Pons (tissue), 1 donor: ENCODE measurements at regions not wholly inside any gene's neighbourhood (a gene's known extent, or its start where the extent isn't known, plus 50 kb on each side); places are given as distances from the start of the nearest gene placed in this dataset.
A peak's percentile ranks its signal among the peaks of the same experiment; 100 is the strongest.

ENCODE experiments used
- DNase-seq: peaks from one replicate; pipeline ENCODE4 v3.0.0-alpha.2; 2016; ENCODE audit warnings: low spot score

DNA sequence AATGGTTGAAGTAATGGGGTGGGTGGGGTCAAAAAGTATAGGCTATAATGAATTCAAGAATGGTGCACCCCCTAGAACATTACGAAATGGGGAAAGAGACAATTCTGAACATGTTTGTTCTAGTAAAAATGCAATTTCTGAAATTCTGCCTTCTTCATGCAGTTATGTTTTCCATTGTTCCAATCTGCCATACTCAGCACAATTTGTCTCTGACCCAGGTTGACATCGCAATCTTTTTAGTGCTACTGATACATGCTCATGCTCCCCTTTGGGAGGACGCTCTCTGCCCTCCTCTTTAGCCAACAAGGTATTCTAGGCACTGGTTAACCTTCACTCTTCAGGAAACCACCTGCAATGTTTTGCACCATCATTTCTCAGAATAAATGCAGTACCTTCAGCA, 1303.9 kb upstream of the PIK3C3 start:
- DNase-seq = no peak

DNA sequence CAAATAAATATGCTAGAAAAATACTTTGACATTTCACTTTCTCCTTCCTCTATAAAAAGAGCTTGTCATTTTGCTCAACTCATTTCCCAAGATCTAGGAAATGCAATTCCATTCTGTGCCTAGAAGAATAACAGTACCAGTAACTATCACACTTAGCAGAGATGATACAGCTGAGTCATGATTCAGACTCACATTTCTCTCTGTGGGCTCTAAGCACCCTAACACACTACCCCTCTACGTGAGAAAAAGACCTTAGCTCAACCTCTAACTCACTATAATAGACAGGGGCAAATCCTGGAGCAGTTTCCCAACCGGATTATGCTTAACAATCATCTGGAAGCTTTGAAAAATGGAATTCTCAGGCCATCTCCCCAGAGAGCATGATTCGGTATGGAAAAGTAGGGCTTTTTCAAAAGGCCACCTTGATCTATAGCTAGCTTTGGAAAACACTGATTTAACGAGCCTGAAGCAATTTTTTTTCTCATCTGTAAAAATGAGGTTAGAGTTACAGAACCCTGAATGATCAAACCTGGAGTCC, 1312.3 kb upstream of the PIK3C3 start:
- DNase-seq = no peak

DNA sequence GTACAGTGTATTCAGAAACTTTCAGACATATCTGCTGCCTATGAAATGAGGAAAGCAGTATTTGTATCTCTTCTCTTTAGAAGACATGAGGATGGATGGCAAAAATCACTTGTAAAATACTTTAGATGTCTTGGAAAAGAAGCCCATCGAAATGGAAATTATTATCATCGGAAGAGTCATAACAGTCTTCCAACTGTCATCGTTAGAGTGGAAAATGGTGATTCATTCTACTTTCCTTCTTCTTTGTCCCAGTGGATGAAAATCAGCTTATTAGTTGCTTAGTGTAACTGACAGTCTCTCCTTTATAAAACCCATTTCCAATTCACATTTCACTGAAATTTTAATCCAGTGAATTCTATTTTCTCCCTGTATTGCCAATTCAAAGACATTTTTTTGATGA, 1323.7 kb upstream of the PIK3C3 start:
- no peak for DNase-seq

DNA sequence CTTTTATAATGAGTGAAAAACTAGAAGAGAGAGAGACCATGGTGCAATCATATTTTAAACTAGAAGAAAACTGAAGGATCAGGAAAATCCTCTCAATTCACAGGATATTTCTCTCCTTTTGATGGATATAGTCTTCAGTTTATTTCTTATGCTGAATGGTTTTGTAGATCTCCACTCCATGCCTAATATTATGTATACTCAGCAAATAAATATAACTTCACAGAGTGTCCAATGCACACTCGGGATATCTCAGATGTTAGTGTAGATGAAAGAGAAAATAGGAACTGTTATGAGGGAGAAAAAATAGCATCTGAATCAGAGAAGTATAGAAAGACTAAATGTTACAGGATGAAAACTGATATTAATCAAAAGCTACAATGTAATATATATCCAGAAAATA, 1324.5 kb upstream of the PIK3C3 start:
- DNase-seq = no peak

DNA sequence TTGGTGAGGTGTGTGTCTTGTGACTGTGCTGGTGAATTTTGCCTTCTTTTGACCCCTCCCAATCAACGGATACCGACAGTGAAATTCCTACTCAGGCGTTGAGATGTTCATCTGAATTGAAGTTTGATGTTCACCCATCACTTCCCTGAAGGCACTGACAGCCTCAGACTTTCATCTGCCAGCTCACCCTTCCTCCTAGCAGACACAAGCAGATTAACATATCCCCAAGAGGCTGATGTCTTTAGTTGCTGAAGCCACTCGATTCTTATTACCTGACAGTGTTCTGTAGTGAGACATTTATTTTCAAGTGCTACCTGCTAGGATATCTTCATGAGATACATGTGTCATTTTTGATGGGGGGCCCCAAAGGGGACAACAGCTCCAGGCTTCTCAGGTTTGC, 1330.1 kb upstream of the PIK3C3 start:
- DNase-seq = no peak

DNA sequence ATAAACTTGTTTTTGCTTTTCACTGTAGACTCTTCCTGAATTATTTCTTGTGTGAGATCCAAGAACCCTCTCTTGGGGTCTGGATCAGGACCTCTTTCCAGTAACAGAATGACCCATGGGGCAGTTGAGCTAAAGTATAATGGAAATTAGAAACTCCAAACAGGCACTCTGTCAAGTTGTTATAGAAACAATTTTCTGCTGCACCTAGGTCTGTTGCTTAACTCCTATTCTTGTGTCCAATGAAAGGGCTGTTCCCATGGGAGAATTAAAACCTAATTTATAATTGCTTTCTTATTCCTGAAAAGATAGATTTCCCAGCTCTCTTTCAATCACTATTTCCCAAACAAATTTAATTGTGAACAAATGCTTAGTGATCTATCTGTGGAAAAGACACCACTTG, 1341.3 kb upstream of the PIK3C3 start:
- DNase-seq = no peak

DNA sequence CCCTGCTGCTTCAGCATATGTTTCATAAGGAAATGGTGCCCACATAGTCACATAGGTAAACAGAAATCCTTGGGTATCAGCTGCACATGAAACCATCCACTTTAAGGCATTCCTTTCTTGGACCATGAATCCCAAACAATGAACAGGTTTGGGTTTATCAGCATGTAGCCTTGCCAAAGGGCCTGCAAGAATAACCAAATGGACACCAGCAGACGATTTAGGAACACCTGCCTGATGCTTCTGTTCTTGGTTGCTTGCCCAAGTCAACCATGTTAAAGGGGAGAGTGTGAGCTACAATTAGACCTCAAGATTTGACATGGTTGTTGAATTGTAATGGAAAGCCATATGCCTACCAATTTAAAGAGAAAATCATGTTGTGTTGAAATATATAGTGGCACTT, 1342.7 kb upstream of the PIK3C3 start:
- DNase-seq = no peak

DNA sequence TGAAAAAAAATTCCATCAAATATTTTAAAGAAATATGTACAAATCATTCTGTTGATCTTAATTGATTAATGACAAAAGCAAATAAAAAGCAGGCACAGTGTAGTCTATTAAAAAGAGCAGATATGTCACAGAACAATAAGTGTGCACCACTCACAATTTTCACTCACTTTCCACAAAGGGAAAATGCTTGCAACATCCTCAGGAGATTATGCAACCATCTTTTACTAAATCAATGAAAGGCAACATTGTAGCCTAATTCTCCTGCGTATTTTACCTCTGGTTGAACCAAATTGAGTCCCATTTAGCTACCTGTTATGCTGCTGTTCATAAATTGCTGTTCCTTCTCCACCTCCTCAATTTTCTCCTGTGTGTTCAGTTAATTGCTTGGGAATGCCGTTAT, 1346.8 kb upstream of the PIK3C3 start:
- no peak for DNase-seq

DNA sequence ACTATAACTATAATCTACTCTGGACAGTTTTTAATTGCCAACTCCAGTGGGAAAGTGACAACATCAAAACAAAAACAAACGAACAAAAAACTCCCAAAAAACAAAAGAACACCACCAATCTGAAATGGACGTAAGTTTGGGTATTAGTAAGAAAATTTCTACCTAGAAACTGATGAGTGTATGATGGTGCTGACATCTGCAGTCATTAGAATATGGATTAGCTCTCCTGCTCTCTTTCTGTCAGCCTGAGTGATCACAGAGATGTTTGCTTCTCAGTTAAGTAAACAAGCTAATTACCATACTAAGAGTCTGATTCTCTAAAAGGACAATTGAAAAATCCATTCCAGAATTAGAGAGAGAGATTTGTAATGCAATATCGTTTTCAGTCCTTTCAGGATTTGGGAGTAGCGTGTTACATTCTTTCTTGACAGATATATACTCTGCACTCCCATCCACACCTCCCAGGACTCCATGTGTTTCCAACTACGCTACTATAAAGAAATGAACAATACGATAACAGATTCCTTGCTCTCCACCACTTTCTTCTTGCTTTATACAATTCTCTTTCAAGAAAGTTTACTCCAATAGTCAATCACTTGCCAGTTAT, 1347.4 kb upstream of the PIK3C3 start:
- no peak for DNase-seq

DNA sequence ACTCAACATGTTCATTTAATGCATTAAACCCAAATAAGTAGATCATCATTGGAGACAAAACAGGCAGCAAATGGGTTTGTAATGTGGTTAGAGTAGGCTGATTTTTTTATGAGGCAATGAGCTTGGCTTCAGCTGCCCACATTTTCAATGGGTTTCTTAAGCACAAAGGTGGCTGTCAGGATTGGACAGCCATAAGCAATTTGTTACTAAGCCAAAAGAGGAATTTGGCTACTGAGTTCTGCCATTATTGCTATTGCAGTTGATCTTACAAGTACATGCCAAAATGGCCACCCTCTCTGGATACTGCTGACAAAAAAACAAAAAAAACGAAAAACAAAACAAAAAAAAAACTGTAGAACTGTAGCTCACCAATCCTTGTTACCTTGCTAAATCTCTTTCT, 1348.0 kb upstream of the PIK3C3 start:
- DNase-seq = no peak

DNA sequence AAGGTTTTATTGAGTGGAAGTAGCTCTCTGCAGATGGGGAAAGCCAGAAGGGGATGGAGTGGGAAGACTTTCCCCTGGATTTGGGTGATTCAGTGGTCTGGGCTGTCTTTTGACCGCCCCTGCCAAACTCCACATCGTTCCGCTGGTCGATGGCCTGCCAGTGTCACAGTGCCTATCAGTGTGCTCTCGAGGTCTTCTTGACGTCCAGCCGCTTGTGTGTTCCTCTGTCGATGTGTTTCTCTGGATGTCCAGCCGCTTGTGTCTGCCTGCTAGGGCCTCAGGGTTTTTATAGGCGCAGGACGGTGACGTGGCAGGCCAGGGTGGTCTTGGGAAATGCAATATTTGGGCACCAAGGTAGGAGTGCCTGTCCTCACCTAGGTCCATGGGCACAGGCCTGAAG, 1371.4 kb upstream of the PIK3C3 start:
- DNase-seq = no peak

DNA sequence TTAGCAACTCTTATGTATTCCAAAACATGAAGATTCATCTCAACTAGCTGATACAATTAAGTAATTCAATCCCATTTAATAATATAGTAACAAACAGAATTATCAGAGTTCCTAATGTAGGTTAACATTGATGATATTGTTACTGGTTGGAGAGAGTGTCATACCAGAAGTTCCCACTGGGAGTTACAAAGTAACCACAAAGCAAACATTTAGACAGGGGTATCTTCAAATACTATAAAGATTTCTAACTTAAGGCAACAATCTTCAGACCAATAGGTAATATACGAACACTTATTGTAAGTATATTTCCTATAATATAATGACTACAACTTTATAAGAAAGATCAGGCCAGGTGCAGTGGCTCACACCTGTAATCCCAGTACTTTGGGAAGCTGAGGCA, 1372.9 kb upstream of the PIK3C3 start:
- no peak for DNase-seq

DNA sequence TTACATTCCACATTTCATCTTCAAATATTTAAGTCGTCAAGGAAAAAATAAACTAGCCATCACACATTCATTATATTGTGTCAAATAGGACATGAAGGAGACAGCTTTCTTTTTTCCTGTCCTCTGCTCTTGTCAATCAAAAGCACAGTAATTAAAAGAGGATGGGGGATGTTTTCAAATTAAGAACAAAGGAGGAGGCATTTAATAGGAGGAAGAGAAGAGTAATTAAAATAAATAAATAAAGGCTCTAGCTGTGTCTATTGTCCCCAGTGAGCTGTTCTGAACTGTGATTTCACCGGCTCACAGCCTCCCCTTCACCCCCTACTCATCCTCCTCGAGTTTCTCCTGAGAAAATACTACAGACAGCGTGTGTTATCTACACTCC, 1377.1 kb upstream of the PIK3C3 start:
- DNase-seq = no peak

DNA sequence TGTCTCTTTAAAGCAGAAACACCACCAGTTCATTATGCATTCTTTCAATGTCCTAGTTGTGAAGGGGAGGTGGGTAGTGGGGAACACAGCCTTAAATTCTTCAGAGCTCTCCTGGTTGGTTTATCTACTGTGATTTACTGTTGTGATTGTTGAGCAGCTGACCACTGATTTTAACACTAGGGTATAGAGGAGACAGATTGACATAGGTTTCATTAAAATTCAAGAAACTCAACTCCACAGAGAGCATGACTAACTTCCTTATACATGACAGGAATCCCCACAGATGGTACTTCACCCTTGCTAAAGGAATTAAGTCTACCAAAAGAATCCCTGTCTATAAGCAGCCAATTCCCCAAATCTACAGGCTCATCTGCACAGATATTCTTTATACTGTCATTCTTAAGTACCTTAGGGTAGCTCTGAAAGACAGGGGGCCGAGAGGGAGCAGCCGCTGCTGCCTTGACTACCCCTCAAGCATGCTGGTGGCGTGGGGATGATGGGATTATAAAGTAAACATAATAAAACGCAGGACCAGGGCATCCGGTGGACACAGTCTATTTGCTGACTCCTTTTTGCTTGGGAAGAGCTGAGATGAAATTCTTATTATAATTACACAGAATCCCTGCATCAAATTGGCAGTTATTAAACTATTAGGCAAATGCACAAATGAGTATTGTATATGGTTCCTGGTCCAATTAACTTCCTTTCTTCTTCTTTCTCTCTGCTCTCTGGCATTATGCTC, 1377.6 kb upstream of the PIK3C3 start:
- no peak for DNase-seq

DNA sequence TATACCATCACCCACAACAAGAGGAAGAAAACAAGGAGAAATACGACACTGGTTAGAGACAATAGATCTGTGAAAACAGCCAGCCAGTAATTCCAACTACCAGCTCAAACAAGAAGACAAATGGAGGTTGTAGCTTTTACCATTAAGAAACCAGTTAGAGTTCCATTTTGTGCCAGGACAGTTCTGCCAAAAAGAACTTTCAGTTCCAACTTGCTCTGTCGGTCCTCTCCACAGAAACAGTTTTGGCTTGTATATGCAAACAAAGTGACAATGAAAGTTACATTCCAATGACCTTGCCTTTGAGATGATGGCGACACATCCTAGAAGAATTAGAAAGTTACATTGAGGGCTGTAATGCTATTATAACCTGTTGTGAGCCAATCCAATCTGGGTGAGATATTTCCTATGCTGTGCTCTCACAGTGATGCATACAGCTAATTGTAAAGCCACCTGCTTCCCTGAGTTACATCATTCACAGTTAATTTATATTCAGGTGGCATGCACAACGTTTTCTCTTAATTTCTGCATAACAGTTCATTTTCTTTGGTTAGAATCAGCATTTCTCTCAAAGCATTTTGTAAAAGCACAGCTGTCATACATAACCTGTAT, 1378.4 kb upstream of the PIK3C3 start:
- peak; percentile 11 for DNase-seq

DNA sequence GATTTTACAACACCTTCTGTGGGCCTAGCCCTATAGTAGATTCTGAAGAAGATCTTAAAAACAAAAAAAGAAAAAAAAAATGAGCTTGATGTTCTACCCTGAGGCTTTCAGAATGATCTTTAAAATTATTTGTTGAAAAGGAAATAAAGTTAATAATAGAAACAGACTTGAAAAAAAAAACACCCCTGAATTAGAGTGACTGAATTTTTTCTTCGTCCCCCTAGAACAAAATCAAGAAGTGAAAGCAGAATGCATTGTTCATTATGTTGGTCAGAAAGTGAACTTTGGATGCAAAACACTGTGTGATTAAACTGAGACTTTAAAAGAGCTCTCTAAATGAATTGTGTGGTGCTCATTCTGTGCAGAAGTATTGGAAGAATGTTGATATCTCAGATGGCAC, 1384.4 kb upstream of the PIK3C3 start:
- DNase-seq = no peak

DNA sequence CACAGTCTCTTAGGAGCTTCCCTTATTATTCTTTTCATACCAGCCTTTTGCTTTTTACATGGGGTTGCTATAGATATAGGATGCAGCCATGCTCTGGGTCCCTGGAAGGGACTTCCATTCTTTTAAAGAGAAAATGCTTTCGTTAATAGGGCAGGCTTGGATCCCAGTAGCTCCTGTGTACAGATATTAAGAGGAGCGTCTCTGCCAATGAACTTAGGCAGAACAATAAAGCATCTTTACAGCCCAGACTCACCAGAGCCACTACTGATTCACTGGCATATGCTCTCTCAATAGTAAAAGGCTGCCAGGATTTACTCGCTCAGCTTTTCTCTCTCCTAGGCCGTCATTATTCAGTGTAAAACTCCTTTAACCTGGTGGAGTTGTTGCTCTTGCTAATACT, 1385.4 kb upstream of the PIK3C3 start:
- DNase-seq = peak; percentile 19

DNA sequence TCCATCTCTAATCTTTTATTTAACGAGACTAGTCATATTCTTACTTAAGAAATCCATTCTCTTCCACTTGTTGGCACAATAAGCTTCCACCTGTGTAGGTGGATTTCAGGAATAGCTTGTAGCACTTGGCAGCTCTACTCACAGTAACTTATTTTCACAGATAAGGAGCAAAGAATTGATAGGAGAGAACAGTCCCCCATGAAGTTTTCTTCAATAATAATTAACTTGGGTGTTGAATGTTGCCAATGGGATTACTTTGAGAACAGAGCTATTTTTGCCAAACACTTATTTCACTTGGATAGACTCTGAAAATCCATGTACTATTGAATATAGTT, 1388.6 kb upstream of the PIK3C3 start:
- DNase-seq = no peak

DNA sequence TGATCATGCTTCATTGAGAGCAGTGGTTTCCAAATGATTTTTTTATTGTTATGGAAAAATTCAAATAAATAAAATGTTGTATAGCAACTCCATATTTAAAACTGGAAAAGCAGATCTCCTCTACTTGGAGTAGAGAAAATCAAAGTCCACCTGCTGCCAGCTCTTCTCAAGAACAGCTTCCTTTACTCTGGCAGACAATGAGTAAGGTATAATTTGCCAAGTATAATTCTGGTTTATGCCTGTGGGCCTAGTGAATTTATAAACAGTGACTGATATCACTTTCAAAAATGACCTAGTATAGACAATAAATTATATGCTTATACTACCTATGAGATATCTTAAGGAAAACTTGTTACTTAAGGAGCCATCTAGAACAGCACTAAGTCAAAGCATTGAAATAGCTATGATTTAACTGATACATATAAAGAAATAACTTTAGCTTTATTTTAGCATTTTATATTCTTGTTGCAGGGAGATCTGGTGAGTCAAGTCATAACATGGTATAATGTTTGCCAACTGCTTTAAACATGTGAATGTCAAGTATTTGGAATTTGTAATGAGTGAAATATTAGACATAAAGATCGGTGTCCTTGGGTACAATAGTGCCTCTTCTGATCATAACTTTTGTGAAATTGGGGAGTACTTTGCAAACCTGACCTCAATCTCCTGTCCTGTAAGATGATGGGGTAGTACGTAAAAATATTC, 1389.1 kb upstream of the PIK3C3 start:
- DNase-seq = no peak

DNA sequence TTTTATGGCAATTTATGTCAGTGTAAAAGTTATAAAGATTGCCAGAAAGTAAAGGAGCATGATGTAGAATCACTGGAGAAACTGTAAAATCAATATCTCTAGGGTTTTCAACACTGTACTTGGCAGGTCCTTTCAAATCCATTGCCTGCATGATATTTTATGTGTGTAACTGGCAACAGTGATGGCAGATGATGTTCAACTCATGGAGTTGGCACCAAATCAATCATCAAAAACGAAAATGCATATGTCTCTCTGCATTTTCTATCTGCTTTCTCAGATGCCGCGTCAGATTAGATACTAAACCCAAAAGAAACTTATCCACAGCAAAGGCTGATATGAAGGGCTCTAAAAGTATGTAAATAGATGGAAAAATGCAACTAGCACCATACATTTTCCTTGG, 1395.5 kb upstream of the PIK3C3 start:
- no peak for DNase-seq

DNA sequence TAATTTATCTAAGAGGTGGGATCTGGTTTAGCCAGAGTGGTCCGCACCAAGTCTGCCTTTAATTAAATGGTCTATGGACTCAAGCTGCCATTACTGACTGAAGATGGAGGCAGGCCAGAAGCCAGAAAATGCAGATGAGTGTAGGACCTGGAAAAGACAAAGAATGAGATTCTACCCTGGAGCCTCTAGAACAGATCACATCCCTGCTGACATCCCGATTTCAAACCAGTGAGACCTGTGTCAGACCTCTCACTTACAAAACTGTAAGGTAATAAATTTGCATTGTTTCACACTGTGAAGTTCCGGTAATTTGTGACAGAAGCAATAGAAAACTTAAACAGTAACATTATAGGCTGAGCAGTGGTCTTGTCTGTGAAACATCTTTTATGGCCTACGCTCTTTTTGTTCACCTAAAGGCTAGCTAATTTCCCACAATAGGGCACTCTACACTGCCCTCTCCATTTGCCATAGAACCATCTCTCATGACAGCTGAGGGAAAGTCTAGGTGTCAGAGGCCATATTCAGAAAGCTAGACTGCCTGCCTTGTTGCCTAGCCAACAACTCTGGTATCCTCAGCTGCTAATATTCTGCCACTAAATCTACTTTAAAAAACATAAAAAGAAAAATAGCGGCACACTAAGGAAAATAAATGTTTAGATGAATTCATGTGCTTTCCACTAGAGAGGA, 1396.2 kb upstream of the PIK3C3 start:
- DNase-seq = no peak

DNA sequence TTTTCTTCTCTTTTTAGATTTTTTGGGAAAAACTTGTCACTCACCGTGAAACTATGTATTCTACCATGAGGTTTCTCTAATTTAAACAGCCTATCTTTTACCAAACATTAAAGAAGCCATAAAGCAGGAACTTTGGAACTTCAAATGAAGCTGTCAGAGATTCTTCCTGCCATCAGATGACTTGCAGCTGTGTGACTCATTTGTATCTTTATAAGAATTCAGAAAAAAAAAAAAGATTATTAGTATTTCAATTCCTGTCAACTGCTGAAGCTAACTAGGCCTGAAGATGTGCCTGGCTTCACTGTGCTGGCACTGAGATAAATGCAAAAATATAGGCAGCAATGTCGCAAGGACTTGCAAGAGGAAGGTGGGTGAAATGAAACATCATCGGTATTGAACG, 1399.1 kb upstream of the PIK3C3 start:
- DNase-seq = no peak
